ENCODE measurements at regions not wholly inside any gene's neighbourhood (a gene's known extent, or its start where the extent isn't known, plus 50 kb on each side); places are given as distances from the start of the nearest gene placed in this dataset.
"Not testable (repeated sequence)": the region's sequence is repeated elsewhere in the genome, so short reads cannot be mapped to it uniquely, and the experiment has no call there.

DNA sequence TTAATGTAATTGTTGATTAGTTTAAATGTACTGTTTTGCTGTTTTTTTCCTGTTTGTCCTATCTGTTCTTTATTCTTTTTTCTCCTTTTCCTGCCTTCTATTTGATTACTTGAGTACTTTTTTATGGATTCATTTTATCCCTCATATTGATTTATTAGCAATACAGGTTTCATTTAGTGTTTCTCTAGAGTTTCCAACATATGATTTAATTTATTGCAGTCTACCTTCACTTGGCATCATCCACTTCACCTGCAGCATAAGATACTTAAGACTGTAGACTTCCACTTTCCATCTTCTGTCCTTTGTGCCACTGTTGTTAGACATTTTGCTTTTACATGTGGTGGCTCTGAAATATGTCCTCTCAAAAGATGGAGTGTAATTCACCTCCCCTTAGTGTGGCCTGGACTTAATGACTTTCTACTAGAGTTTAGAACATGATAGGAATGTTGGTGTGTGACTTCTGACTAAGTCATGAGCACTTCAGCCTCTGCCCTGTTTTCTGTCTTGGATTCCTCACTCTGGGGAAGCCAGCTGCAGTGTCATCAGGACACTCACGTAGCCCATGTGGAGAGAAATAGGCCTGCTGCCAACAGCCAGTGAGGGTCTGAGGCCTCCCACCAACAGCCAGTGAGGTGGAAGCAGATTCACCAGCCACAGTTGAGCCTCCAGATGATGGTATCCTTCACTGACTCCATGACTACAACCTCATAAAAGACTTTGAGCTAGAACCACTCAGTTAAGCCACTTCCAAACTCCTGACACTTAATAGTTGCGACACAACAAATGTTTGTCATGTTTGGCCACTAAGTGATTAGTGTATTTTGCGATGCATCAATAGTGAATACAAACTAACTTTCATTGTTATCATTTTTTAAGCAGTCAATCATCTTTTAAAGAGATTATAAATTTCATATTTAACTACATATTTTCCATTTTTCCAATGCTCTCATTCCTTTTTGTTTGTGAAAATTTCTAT is 643.5 kb upstream of the DPP6 start:
- DNase-seq (ENCODE audit: low read depth): no peak

DNA sequence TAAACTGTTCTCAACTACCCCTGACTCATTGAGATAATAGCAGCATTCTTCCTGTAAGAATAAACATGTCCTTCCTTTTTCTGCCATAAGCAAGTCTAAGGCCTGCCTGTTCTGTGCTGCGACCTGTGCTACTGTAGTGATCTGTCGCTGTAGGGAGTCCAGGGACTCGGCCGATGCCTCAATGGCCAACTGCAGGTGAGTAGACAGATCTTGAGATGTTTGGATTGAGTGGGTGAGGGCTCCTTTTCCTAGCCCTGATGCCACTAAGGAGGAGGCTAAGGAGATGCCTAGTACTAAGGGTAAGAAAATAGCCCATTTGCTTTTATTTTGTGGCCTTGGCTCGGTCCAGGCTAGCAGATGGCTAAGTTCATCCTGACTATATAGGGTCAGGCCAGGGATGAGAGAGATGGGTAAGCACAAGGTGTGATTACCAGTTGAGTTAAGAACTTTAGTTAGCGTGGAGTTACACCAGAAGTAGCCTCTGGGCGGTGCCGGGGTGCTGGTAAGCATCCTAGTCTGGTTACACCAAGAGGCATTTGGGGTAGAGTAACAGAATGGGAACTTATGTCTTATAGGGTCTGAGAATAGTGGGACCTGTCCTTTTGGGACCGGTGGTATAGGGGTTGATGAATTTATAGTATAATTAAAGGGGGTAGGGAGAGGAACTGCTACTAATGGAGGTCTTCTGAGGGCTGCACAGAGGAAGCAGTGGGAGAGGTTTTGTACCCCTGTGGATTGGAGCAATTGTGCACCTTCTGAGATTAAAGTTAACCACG is 642.4 kb upstream of the DPP6 start:
- DNase-seq (ENCODE audit: low read depth): not testable (repeated sequence)

DNA sequence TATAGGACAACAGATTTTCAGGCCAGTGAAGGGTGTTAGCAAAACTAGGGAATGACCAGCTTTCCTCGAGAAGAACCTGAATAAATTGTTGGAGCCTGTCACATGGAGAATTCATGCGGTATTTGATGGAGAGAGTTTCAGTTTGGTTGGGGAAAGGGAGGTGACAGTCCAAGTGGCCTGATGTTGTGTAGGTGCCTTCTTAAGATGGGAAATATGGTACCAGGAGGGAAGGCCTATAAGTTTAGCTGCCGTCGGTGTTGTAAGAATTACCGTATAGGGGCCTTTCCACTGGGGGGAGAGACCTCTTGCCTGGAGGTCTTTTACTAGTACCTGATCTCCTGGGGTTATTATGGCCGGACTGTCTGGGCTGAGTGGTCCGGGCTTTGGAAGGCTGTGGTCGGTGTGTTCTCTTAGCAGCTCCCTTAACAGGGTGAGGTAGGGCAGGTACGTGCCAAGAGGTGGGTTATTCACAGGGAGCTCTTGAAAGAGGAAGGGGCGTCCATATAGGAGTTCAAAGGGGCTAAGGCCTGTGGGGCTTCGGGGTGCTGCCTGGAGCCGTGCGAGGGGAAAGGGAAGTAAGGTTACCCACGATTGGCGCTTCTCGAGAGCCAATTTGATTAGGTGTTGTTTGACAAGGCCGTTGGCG is 641.1 kb upstream of the DPP6 start:
- not testable (repeated sequence) for DNase-seq (ENCODE audit: low read depth)

DNA sequence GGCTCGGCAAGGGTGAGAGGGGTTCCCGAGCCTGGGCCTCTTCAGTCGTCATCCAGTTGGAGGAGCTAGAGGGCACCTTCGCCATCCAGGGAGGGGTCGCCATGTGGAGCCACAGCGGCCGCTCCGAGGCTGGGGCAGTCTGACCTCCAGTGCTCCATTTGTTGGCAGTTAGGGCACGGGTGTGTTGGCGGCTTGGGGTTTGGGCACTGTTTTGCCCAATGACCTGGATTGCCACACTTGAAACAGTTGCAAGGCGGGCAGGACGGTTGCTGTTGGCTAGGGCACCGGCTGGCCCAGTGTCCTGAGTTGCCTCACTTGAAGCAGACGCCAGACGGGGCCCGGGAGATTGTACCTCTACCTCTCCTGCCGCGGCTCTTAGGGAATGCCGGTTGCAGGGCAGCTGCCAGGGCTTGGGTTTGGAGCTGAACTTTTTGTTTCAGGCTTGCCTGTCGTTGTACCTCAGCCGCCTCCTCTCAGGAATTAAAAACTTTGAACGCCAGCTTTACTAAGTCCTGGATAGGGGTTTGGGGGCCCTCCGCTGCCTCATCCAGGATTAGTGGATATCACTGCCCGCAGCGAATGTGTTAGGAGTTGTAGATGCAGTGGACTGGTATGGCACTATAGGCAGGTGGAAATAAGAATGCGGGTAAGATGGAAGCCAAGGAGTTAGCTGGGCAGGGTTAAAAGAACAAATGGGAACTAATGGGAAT is 639.9 kb upstream of the DPP6 start:
- not testable (repeated sequence) for DNase-seq (ENCODE audit: low read depth)

DNA sequence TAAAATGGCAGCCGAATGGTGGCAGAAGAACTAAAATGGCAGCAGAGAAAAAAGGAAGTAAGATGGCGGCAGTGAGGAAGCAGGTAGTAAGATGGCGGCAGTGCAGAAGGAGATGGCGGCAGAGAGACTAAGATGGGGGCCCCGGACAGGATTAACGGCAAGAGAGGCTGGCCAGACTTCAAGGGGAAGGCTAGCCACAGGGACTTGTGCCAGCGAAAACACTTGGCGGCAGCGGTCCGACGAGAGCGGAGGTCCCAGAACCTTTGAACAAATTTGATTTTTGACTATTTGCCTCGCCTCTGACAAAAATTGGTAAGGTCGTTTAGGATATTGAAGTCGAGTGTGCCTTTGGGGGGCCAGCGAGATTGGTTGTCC is 639.4 kb upstream of the DPP6 start:
- not testable (repeated sequence) for DNase-seq (ENCODE audit: low read depth)

DNA sequence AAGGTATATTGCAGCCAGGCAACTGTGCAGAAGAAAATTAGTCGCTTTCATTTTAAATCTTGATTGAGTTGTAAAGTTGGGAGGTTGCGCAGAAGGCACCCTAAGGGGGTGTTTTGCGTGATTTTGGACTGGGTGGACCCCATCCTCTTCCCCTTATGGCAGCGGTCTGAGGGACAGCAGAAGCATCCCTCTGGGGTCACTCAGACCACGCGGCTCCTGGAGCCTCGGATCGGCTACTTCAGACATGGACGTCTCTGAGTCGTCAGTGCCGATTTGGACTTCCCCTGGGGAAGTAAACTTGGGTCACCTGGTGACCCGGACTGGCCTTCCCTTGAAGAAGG is 639.0 kb upstream of the DPP6 start:
- DNase-seq (ENCODE audit: low read depth): no peak

DNA sequence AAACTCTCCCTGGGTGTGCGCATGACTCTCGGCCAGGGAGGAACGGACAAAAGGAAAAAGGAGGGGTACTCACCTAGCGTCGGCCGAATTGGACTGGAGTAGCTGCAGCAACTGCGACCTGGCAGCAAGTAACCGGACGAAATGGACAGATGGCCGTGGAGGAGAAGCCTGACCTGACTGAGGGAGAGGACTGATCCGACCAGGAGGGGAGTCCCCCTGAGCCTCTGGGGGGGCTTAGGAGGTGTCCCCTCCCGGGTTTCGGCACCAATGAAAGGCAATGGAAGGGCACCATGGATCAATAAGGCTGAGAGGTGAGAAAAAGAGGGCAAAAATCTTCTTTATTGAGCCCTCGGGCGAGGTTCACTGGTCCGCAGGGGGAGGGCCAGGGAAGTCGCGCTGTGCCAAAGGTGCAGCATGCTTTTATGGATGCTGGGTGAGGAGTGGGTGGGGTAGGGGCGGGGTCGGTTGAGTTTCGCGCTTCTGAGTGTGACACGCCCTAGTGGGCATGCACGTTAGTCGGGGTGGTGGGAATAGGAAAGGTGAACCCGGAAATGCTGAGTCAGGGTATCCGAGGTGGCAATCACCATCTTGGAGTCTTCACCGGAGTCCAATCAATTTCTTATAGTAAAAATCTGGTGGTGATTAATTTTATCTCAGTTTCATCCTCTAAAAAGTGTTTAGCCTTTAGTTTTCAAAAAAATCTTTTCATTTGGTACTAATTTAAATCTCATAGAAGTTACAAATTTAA is 638.5 kb upstream of the DPP6 start:
- no peak for DNase-seq (ENCODE audit: low read depth)

DNA sequence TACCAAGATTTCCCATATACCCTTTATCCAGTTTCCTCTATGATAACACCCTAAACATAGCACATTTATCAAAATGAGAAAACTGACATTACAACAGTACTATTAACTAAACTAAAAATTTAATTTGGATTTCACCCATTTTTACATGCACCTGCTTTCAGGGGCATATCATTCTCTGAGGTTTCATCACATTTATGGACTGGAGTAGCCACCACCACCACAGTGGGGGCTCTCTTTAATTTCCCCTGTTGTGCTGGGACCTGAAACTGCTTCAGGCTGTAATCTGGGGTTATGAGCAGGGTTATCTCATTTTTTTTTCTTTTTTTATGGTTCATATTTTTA is 637.9 kb upstream of the DPP6 start:
- DNase-seq (ENCODE audit: low read depth): no peak

DNA sequence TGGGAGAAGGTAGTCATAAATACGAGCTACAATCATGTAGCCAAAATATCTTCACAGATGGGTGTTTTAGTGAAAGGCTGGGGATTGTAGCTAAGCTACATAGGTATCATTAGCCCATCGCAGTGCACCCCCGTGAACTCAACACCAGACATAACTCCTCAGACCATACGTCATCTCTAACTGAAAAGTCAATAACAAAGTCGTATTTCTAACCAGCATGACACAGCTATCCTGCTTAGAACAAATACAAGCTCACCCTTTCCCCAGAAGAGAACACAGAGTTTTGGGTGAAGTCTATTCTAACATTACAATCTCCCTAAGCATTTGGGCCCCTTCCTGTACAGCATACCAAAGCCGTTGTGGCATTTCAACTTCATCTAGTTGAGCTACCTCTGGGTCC is 636.6 kb upstream of the DPP6 start:
- no peak for DNase-seq (ENCODE audit: low read depth)

DNA sequence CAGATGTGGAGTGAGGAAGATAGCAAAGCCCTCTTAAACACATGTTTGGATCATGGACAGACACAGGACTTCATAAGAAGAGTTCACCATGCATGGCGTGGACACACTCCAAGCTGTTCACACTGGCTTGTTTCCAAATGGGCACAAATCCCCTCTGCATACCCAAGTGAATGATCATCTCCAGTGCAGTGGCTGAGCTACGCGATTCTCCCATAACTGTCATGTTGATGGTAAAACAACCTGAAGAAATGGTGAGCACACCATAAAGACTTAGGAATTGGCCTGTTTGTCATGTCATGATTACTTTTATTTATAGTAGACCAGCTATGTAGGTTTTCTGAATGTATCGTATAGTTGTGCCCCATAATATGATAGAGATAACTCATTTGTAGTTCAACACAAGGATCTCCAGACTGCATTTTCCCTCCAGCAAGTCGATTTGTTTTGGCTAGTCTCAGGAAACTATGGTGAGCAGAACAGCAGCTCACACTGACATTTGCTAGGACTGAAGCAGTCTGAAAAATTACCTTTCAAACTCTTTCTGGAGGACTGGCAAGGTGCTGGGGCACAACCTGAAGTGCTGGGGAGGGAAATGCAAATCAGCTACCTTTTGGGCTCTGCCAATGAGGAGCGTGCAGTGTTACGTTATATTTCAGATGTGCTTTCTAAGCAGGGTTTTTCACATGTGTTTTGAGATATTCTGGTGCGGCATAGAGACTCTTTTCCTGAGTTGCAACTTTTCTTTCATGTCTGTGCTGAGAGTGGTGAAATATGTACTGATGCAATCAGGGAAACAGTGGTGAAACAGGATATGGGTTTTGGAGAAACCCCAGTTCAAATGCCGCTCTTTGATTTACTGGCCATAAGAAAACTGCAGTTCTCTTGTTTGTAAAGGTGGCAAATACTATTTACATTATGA is 629.6 kb upstream of the DPP6 start:
- no peak for DNase-seq (ENCODE audit: low read depth)

DNA sequence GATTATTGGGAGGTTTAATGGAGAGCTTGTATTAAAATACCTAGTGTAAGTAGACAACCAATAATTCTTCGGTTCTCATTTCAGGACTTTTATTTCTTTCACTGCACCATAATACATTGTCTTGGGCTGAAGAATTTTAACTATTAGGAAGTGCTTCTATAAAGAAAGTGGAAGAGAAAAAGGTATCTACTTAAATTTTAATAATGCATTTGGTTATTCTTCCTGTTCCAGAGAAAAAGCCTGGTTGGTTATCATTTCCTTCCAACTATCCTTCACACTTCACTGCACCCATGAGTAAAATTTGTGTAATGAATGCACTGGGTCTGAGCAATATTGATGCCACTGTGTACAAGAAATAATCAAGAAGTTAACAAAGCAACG is 629.0 kb upstream of the DPP6 start:
- DNase-seq (ENCODE audit: low read depth): no peak

DNA sequence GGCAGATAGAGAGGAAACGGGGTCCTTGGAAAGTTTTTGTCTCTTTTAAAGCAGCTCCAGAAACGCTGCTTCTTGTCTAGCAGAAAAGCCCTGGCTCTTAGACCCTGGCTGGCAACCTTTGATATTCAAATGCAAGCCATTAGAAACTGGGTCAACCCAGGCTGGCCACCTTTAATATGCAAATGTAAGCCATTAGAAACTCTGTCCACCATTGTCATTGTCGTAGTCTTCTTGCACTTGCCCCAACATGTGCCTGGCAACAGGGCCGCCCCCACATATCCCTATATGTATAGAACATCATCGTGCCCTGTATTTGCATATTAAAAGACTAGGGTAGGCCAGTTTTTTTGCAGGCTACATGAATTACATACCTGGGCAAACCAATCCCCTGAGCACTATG is 621.3 kb upstream of the DPP6 start:
- no peak for DNase-seq (ENCODE audit: low read depth)

DNA sequence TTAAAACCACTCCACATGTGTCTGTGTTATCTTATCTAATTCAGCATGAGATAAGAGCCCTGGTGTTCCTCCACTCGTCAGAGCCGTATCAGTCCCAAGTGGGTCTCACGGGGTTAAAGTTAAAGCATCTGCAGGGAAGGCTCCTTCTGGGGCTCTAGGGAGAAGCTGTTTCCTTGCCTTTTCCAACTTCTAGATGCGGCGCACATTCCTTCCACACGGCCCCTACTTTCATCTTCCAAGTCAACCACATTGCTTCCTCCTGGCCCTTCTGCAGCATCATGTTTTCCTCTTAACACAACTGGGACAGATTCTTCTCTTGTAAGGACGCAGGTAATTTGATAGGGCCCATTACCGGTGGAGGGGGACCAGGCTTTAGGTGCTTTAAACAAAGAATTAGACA is 620.1 kb upstream of the DPP6 start:
- DNase-seq (ENCODE audit: low read depth): no peak

DNA sequence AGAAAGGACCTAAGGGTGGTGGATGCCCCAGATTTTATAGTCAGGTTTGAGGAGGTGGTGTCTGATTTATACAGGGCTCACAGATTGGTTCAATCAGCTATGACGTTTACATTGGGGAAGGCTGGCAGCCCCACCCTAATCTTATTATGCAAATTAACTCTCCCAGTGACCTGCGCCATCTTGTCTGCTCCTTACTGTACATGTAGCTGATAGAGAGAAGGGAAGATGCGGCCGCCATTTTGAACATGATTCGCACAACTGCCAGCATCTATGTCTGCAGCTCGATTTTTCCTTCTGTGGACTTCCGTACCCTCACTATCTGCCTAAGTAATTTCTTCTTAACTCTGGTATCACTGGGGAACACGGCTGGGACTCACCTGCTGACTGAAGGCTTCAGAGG is 619.0 kb upstream of the DPP6 start:
- DNase-seq (ENCODE audit: low read depth): no peak

DNA sequence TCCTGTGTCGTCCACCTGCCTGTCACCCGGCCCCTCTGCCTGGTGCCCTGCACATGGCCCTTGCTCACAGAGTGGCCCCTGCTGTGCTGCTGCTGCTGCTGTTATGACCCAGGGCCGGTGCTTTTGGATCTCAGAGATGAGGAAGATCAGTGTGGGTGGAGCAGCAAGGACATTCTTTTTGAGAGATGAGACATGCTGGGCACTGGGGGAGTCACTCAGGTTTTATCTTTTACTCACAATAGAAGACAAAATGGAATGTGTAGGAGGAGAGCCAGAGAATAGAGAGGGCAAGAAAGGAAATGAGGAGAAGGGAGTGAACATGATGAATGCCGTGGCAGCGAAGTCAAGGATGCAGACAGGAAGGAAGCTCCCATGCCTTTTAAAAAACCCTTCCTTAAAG is 611.5 kb upstream of the DPP6 start:
- no peak for DNase-seq (ENCODE audit: low read depth)

DNA sequence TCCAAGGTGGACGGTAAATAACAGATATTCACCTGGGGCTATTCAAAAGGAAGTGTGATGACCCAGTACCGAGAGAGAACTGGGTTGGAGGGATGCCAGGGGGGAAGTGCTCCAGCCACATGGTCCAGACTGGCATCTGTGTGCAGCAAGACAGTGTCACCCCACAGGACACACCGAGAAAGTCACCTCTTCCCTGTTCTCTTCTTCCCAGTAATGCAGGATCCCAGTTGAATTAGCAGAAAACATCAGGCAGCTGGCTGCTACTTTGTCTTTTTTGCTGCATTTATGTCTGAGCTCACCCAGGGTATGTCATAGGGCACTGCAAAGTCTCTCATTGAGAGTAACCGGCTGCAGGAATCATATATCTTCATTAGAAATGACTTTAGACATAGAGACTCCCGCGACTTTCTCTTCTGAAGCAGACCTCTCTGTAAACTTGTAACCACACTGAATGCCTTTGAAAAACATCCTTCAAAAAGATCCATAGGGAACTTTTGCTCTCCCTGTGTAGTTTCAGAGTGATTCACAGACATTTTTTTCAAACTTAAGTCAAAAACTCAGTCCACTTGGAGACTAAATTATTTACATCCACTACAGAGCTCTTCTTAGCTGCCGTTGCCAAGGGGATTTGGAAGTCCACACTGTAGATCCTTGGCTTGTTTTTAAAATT is 609.0 kb upstream of the DPP6 start:
- no peak for DNase-seq (ENCODE audit: low read depth)

DNA sequence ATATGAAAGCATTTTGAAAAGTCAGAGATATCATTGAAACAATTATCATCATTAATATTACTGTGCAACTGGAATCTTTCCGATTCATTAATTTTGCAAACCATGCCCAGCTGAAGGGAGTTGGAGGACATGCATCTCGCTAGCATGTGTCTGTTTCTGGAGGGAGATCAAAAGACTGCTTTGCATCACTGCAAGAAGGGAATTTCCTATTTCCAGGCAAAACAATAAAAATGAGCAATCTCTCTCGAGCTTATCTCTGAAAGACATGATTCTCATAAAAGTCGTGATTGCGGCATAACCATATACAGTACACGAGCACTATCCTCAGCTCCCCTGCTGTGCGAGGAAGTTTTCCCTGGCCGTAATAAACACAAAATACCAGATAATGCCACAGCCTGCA is 607.6 kb upstream of the DPP6 start:
- no peak for DNase-seq (ENCODE audit: low read depth)

DNA sequence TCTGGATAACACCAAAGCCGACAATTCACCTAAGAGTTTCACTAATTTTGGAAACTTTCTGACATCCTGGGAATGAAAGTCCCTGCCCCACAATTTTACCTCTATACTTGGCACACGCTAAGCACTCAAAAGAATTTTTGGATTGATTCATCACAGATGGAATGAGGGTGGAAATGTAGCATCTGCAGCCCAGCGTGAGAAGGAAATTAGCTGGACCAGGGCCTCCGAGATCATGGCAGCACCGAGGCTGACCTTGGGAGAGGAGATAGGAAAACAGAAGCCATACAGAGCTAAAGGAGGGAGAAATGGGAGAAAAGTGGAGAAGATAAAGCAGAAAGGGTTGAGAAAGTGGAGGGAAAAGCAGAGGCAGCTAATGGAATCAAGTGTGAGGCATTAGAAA is 606.6 kb upstream of the DPP6 start:
- DNase-seq (ENCODE audit: low read depth): no peak

DNA sequence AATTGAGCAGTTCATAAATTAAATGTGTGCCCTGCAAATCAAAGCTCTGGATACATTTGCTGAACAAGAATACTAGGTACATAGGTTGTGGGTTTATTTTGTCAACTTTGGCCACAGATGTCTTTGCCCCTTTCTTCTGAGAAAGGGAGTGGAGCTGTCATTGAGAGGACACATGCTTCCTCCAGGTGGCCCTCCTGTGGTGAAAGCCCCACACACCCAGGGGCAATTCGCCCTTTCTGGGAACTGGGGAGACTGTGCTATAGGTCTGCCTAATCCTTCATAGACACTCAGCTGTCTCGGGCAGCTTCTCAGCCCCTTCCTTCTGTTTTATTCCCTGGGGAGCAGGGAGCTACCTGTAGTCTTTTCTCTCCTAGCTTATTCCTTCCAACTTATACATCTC is 605.7 kb upstream of the DPP6 start:
- DNase-seq (ENCODE audit: low read depth): no peak

DNA sequence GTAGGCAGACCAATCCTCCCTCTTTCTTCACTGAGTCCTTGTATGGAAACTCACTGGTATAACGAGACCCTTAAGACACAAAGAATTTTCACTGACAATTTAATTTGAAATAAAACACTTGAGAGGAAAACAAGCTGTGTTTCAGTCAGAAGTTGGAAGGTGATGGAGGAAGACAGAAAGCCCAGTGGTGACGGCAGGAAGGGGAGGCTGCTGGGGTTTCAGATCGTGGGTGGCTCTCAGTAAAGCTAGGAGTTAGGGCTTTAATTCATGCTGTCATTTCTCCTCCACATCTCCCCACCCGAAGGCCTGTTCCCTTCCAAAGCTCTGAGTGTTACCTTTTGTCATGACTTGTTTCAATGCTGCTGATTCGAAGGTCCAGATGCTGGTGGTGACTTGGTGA is 605.2 kb upstream of the DPP6 start:
- DNase-seq (ENCODE audit: low read depth): no peak
